LNCAP (cell line): ENCODE measurements at regions not wholly inside any gene's neighbourhood (a gene's known extent, or its start where the extent isn't known, plus 50 kb on each side); places are given as distances from the start of the nearest gene placed in this dataset.

ENCODE experiments used
- TF ChIP-seq, protein P1 (sequence below): fragments of 450-650 bp; IDR thresholded peaks from 2 replicates; pipeline ENCODE4 v1.5.1; 2017; ENCODE audit warnings: mild to moderate bottlenecking

DNA sequence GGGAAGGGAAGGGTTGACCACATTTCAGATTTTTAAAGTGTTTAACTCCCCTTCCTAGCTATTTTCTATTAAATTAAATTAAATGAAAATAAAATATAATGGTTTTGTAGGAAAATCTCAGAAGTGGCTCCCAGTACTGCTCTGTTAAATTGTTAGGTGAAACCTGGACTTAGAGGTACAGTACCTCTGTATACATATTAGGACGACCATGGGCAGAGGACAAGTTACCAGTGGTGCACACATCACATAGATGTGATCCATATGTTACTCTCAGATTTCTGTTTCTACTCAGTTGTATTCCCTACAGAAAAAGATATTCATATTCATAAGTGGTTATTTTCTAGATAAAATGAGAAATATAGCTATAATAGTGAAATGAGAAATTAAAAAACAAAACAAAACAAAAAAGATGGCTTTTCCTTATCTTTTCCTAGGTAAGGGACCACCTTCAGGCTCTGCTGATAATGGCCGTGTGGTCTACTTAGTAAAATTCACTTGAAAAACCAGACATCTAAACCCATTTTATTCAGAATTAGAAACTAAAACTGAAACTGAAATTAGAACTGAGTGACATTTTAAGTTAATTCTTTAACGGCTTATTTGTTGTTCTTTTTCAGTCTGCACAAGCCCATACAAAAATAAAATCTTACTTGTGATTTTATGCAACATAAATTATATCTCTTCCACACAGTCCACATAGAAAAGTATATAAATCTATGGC is 832.5 kb upstream of the CHAC2 start:
- TF ChIP-seq, protein P1, sequence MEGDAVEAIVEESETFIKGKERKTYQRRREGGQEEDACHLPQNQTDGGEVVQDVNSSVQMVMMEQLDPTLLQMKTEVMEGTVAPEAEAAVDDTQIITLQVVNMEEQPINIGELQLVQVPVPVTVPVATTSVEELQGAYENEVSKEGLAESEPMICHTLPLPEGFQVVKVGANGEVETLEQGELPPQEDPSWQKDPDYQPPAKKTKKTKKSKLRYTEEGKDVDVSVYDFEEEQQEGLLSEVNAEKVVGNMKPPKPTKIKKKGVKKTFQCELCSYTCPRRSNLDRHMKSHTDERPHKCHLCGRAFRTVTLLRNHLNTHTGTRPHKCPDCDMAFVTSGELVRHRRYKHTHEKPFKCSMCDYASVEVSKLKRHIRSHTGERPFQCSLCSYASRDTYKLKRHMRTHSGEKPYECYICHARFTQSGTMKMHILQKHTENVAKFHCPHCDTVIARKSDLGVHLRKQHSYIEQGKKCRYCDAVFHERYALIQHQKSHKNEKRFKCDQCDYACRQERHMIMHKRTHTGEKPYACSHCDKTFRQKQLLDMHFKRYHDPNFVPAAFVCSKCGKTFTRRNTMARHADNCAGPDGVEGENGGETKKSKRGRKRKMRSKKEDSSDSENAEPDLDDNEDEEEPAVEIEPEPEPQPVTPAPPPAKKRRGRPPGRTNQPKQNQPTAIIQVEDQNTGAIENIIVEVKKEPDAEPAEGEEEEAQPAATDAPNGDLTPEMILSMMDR: no peak

DNA sequence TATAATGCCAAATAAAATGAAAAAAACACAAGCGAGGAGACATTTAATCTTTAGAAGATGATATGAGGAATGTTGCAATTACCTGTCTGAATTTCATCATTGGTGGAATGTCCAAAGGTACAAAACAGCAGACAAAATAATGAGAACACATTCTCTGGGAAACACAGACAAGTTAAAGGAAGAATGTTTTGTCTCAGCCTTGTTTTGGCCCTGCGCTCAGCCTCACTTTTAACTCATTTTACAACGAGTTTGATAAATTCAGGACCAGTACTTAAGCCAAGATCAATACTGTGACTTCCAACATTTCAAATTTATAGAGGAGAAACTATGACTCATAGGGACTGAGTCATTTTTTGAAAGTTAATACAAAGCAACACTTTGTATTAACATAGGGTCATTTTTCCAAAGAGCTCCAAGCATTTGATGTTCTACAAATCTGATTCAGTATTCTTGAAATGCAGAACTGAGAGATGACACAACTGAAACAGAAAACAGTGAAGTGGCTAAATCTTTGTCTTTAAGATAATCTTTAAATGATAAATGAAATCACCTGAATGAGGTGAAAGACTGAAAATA is 833.2 kb upstream of the CHAC2 start:
- TF ChIP-seq, protein P1: no peak

DNA sequence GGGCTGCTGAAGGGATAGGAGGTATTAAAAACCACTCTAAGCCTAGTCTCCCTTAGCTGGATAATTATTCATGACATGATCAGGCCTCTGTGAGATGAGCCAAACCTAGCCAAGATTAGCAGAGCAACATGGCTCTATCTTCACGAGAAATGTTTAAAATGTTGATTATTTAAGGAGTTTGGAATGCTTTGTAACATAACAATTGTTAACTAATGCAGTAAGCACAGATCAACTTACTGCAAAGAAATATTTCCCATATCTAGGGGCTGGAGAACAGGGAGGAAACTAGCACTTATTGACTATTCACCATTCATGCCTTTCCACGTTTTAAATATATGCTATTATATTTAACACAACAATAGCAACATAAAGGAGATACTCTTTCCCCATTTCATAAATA is 833.7 kb upstream of the CHAC2 start:
- TF ChIP-seq, protein P1: no peak

DNA sequence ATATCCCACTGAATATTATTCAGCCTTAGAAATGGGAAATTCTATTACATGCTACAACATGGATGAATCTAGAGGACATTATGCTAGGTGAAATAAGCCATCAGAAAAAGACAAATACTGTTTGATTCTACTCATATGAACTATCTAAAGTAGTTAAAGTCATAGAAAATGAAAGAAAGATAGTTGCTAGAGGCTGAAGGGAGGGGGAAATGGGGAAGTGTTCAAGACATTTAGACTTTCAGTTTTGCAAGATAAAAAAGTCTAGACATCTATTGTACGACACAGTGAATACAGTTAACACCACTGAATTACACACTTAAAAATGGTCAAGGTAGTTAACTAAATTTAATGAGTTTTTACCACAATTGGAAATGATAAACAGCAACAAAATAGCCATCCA is 835.9 kb upstream of the CHAC2 start:
- TF ChIP-seq, protein P1: no peak

DNA sequence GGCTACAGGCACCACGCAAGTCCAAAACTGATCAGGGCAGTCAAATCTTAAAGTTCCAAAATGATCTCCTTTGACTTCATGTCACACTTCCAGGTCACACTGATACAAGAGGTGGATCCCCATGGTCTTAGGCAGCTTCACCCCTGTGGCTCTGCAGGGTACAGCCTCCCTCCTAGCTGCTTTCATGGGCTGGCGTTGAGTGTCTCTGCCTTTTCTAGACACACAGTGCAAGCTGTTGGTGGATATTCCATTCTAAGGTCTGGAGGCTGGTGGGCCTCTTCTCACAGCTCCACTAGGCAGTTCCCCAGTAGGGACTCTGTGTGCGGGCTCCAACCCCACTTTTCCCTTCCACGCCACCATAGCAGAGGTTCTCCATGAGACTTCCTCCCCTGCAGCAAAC is 838.2 kb upstream of the CHAC2 start:
- TF ChIP-seq, protein P1: no peak

DNA sequence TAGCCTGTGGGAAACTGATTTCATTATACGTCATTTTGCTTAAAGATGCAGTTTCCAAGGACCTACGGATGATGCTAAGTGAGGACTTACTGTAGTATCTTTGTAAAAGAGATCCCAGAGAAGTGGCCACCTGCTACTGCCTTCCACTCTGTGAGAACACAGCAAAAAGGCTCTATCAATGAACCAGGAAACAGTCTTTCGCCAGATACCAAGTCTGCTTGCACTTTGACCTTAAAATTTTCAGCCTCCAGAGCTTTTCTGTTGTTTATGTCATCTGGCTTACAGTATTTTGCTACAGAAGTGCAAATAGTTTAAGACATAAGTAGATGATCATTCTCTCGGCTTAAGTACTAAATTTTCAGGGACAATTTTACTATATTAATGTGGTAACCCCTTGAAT is 847.9 kb upstream of the CHAC2 start:
- TF ChIP-seq, protein P1: no peak

DNA sequence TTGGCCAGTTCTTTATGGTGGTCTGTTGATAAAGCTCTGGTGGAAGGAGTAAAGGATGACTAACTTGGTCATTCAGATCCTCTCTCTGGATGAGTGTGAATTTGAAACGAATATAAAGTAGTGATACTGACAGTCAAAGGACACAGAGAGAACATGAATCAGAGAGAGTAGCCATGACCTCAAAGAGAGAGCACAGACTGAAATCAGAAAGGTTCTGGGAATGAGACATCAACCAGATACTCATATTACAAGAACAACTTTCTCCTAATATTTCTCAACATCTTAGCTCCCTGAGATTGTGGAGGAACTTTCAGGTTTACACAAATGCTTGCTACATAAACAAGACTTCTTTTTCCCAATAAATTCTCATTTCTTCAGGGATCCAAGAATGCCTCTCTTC is 849.1 kb upstream of the CHAC2 start:
- TF ChIP-seq, protein P1: no peak

DNA sequence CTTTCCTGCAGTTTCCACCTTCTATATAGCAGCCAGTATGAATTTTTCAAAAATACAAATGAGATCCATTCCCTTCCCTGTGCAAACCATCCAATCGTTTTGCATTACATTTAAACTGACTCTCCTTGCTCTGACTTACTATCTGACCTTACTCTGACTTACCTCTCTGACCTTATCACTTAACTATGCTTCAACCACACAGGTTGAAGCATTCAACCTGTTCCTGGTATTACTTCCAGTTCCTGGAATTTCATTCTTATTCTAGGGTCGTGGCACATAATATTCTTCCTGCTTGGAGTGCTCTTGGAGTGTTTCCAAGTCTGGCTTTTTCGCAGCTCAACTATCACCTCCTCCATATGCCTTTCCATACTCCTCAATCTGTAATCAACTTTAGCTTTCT is 850.6 kb upstream of the CHAC2 start:
- TF ChIP-seq, protein P1: no peak
